CD14-positive monocyte (primary cell): ENCODE measurements at regions not wholly inside any gene's neighbourhood (a gene's known extent, or its start where the extent isn't known, plus 50 kb on each side); places are given as distances from the start of the nearest gene placed in this dataset.

Source experiments
- DNase-seq, 3 donors: peaks; one replicate each; pipeline ENCODE4 v3.0.0-alpha.2; 2011 to 2022
- H2AFZ ChIP-seq: 2 replicates; pipeline ENCODE4 v1.6.0; 2012; ENCODE audit warnings: mild to moderate bottlenecking, low read depth, low read length, inconsistent platforms; ENCODE audit not compliant: insufficient read depth, poor library complexity, severe bottlenecking
- H3K27ac ChIP-seq, 2 donors: 1 replicate in 1 of 2; 2 replicates in 1 of 2; pipeline ENCODE4 v1.5.1; 2012 to 2013; ENCODE audit warnings: low read length in 2 of 2, control low read depth in 1 of 2, inconsistent platforms in 1 of 2, low read depth in 1 of 2, mild to moderate bottlenecking in 1 of 2
- H3K27me3 ChIP-seq, 2 donors: one replicate each; pipeline versions ENCODE4 v1.6.0 to v1.6.1; 2011 to 2013; ENCODE audit warnings: low read length in 2 of 2; ENCODE audit not compliant: control insufficient read depth in 2 of 2, insufficient read depth in 2 of 2
- H3K36me3 ChIP-seq, 2 donors: replicated peaks in 1 of 2; 1 replicate in 1 of 2; 2 replicates in 1 of 2; pipeline versions ENCODE4 v1.5.1 to v1.6.1; 2012 to 2013; ENCODE audit warnings: low read length in 2 of 2, control low read depth in 1 of 2, inconsistent platforms in 1 of 2, mild to moderate bottlenecking in 1 of 2; ENCODE audit not compliant: insufficient read depth in 2 of 2, control insufficient read depth in 1 of 2
- H3K4me1 ChIP-seq, 2 donors: 1 replicate in 1 of 2; 2 replicates in 1 of 2; pipeline versions ENCODE4 v1.5.1 to v1.6.1; 2012 to 2013; ENCODE audit warnings: low read length in 2 of 2, control low read depth in 1 of 2, inconsistent platforms in 1 of 2, mild to moderate bottlenecking in 1 of 2, moderate library complexity in 1 of 2; ENCODE audit not compliant: insufficient read depth in 2 of 2, control insufficient read depth in 1 of 2
- H3K4me2 ChIP-seq: replicated peaks from 2 replicates; pipeline ENCODE3; 2012; ENCODE audit warnings: low read length, moderate library complexity, mild to moderate bottlenecking; ENCODE audit not compliant: poor library complexity, severe bottlenecking; ENCODE audit errors: extremely low read depth
- H3K4me3 ChIP-seq, 3 experiments: fragments of 200-600 bp in 1 of 3; sonication (generic) in 1 of 3; replicated peaks in 1 of 3; 1 replicate in 2 of 3; 2 replicates in 1 of 3; pipeline ENCODE4 v1.5.1; 2011 to 2013; ENCODE audit warnings: low read length in 3 of 3, mild to moderate bottlenecking in 3 of 3, control low read depth in 2 of 3, low read depth in 2 of 3, inconsistent platforms in 1 of 3, moderate library complexity in 1 of 3
- H3K79me2 ChIP-seq: 2 replicates; pipeline ENCODE4 v1.6.0; 2012; ENCODE audit warnings: mild to moderate bottlenecking, control low read depth, inconsistent platforms, low read length, moderate library complexity; ENCODE audit not compliant: insufficient read depth
- H3K9ac ChIP-seq: 2 replicates; pipeline ENCODE4 v1.6.0; 2017; ENCODE audit warnings: low read length, mild to moderate bottlenecking; ENCODE audit not compliant: insufficient read depth, poor library complexity, severe bottlenecking
- H3K9me3 ChIP-seq, 2 donors: replicated peaks in 1 of 2; 1 replicate in 1 of 2; 2 replicates in 1 of 2; pipeline versions ENCODE4 v1.5.1 to v1.6.1; 2012 to 2013; ENCODE audit warnings: low read length in 2 of 2, control low read depth in 1 of 2; ENCODE audit not compliant: control insufficient read depth in 1 of 2, insufficient read depth in 1 of 2
- H4K20me1 ChIP-seq: 2 replicates; pipeline ENCODE4 v1.6.0; 2012; ENCODE audit warnings: mild to moderate bottlenecking, low read length, control low read depth, moderate library complexity; ENCODE audit not compliant: insufficient read depth
- H3K27ac Mint-ChIP-seq, 7 donors: one replicate each; pipeline ENCODE4 v1.8.0; 2020; ENCODE audit warnings: mild to moderate bottlenecking in 7 of 7, mixed read lengths in 7 of 7, moderate library complexity in 6 of 7, inconsistent platforms in 2 of 7
- H3K27me3 Mint-ChIP-seq, 3 donors: one replicate each; pipeline ENCODE4 v1.8.0; 2021 to 2022; ENCODE audit warnings: low read depth in 3 of 3, mild to moderate bottlenecking in 3 of 3, mixed read lengths in 3 of 3, moderate library complexity in 3 of 3, inconsistent platforms in 1 of 3
- H3K36me3 Mint-ChIP-seq, 2 donors: one replicate each; pipeline ENCODE4 v1.8.0; 2020; ENCODE audit warnings: mixed read lengths in 2 of 2, inconsistent platforms in 1 of 2, mild to moderate bottlenecking in 1 of 2
- H3K4me1 Mint-ChIP-seq: one replicate; pipeline ENCODE4 v1.8.0; 2020; ENCODE audit warnings: mild to moderate bottlenecking, mixed read lengths
- H3K4me3 Mint-ChIP-seq, 2 donors: one replicate each; pipeline ENCODE4 v1.8.0; 2020; ENCODE audit warnings: mild to moderate bottlenecking in 2 of 2, mixed read lengths in 2 of 2, moderate library complexity in 1 of 2
- H3K9me3 Mint-ChIP-seq, 7 donors: one replicate each; pipeline ENCODE4 v1.8.0; 2020 to 2022; ENCODE audit warnings: mixed read lengths in 7 of 7, mild to moderate bottlenecking in 6 of 7, moderate library complexity in 6 of 7, inconsistent platforms in 2 of 7
- CTCF ChIP-seq: fragments of 200-600 bp; IDR thresholded peaks from one replicate; pipeline ENCODE4 v1.8.0; 2022; ENCODE audit warnings: antibody characterized with exemption, mild to moderate bottlenecking
- WGBS: methylation state at CpG from one replicate; pipeline ENCODE4 v1.1.5; 2013; ENCODE audit warnings: missing lambda C conversion rate; ENCODE audit not compliant: insufficient coverage; 5-methylcytosine and 5-hydroxymethylcytosine counted together
- intact Hi-C, 2 donors: fragments of 100-400 bp; cut with micrococcal nuclease; formaldehyde crosslinking; loops; one replicate each; pipeline versions ENCODE4 v1.15.0 to v1.15.1; 2023

GRCh38 chr13:39129213-39129612 lies 91.0 kb downstream of the NHLRC3 start:
- H4K20me1 ChIP-seq = no peaks in the 10 kb centered on the region
- no peak overlapping the region for H3K4me3 ChIP-seq
- H3K27me3 ChIP-seq = no peaks in the 10 kb centered on the region
- H3K36me3 Mint-ChIP-seq = no peaks in the 10 kb centered on the region
- H3K27ac Mint-ChIP-seq = no peak overlapping the region
- 76% methylated on average over 6 of the region's 6 CpGs for WGBS
- H3K4me1 Mint-ChIP-seq = no peaks in the 10 kb centered on the region
- no peak for TF ChIP-seq CTCF
- no peak overlapping the region for H3K27ac ChIP-seq
- intact Hi-C loops = no loop called here
- H3K9ac ChIP-seq = no peak overlapping the region
- H3K9me3 Mint-ChIP-seq = peaks cover 0 to 7% (median 1%) of the 10 kb centered on the region in 7 donors
- no peak overlapping the region for H2AFZ ChIP-seq
- H3K4me3 Mint-ChIP-seq = no peak overlapping the region
- peaks cover 2 to 4% (median 2%) of the 10 kb centered on the region in 3 donors for H3K27me3 Mint-ChIP-seq
- DNase-seq = no peak
- no peaks in the 10 kb centered on the region for H3K9me3 ChIP-seq
- H3K4me1 ChIP-seq = no peaks in the 10 kb centered on the region
- H3K79me2 ChIP-seq = no peaks in the 10 kb centered on the region
- H3K4me2 ChIP-seq = no peak overlapping the region
- no peaks in the 10 kb centered on the region for H3K36me3 ChIP-seq

GRCh38 chr13:39130301-39130700 lies 92.0 kb downstream of the NHLRC3 start:
- Histone ChIP-seq H3K27me3 (no peaks in the 10 kb centered on the region), H3K79me2 (no peaks in the 10 kb centered on the region), H3K27ac (no peak overlapping the region), H3K4me1 (no peaks in the 10 kb centered on the region), H3K9ac (no peak overlapping the region), H2AFZ (no peak overlapping the region), H3K4me2 (no peak overlapping the region), H3K4me3 (no peak overlapping the region), H3K9me3 (no peaks in the 10 kb centered on the region), H4K20me1 (no peaks in the 10 kb centered on the region), H3K36me3 (no peaks in the 10 kb centered on the region)
- Mint-ChIP-seq H3K27me3 (peaks cover 2 to 4% (median 2%) of the 10 kb centered on the region in 3 donors), H3K36me3 (no peaks in the 10 kb centered on the region), H3K27ac (no peak overlapping the region), H3K4me3 (no peak overlapping the region), H3K4me1 (no peaks in the 10 kb centered on the region), H3K9me3 (peaks cover 0 to 7% (median 1%) of the 10 kb centered on the region in 7 donors)
- intact Hi-C loops = no loop called here
- no peak for TF ChIP-seq CTCF
- DNase-seq = no peak
- WGBS = 95% methylated on average over 4 of the region's 8 CpGs
